OCI-LY3 (cell line): ENCODE measurements at regions not wholly inside any gene's neighbourhood (a gene's known extent, or its start where the extent isn't known, plus 50 kb on each side); places are given as distances from the start of the nearest gene placed in this dataset.

Experiments used
- EZH2phosphoT487 ChIP-seq: fragments of 200-600 bp; shearing (Covaris generic); IDR thresholded peaks from 2 replicates; pipeline ENCODE4 v1.6.1; 2018; ENCODE audit warnings: antibody characterized with exemption, mixed run types, low read depth
- TF ChIP-seq, protein P1 (sequence below): fragments of 200-600, 300-600 bp; sonication (generic); IDR thresholded peaks from 2 replicates; pipeline ENCODE4 v1.5.1; 2014; ENCODE audit warnings: antibody characterized with exemption, low read length, low read depth

DNA sequence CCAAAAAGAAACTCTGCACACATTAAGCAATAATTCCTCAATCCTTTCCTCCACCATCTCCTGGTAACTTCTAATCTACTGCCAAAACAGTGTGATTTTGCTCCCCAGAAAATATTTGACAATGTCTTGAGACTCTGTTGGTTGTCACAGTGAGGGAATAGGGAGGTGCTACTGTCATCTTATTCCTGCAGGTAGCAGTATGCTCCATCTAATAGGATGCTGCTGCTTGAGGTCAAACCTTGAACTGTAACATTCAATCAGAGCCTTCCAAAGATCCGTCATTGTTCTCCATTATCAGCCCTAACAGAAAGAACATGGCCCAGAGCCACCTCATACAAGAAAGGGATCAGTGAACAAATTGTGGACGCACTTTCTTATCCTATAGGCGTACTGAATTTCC lies 514.7 kb upstream of the GRIN3A start:
- TF ChIP-seq, protein P1, sequence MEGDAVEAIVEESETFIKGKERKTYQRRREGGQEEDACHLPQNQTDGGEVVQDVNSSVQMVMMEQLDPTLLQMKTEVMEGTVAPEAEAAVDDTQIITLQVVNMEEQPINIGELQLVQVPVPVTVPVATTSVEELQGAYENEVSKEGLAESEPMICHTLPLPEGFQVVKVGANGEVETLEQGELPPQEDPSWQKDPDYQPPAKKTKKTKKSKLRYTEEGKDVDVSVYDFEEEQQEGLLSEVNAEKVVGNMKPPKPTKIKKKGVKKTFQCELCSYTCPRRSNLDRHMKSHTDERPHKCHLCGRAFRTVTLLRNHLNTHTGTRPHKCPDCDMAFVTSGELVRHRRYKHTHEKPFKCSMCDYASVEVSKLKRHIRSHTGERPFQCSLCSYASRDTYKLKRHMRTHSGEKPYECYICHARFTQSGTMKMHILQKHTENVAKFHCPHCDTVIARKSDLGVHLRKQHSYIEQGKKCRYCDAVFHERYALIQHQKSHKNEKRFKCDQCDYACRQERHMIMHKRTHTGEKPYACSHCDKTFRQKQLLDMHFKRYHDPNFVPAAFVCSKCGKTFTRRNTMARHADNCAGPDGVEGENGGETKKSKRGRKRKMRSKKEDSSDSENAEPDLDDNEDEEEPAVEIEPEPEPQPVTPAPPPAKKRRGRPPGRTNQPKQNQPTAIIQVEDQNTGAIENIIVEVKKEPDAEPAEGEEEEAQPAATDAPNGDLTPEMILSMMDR = peak; percentile 28; the same call in 1 of the 2 replicates
- TF ChIP-seq EZH2phosphoT487 = no peak
